GM21367 (cell line): ENCODE measurements at regions not wholly inside any gene's neighbourhood (a gene's known extent, or its start where the extent isn't known, plus 50 kb on each side); places are given as distances from the start of the nearest gene placed in this dataset.
"Not testable (repeated sequence)": the region's sequence is repeated elsewhere in the genome, so short reads cannot be mapped to it uniquely, and the experiment has no call there.

Experiments
- ATAC-seq: cut with Tn5 transposase; IDR thresholded peaks from one replicate; pipeline ENCODE4 v1.9.1; 2021; ENCODE audit not compliant: unreplicated experiment

GRCh38 chrX:13223868-13224567 is 95.8 kb downstream of the ATXN3L start:
- ATAC-seq: no peak

DNA sequence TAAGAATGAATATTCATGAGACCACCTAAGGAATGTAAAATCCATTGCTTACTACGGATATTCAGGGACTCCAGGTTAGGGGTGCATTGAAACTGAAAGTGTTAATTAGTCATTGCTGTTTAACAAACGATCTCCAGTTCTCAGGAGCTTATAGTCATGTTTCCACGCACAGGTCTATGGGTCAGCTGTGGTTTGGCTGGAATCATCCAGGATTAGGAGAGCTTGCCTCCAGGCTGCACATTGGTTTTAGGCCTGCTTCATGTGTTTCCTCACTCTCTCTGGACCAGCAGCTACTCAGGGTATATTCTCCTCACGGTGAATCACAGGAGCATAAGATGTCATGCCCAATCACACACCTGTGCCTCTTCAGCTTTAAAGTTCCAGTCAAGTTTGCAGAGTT is 98.9 kb downstream of the ATXN3L start:
- ATAC-seq: no peak

- ATAC-seq: no peak
Measured at GRCh38 chrX:13219991-13220764, 99.7 kb downstream of the ATXN3L start.

DNA sequence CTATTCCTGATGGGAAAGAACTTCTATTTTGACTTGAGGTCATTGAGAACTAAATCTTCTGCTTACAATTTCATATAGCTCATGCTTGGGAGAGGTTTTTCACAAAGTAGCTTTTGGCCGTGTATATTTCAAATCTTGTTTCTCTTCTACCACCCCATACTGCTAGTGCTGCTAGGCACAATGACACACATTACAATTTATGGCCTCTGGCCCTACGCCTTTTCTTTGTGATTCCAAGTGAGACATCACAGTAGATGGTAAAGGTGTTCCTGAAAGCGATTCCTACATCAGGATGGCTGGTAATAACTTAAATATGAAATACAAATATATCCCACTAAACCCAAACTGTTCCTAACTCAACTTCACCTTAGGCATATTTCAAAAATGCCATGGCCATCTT is 101.1 kb downstream of the ATXN3L start:
- ATAC-seq: no peak

DNA sequence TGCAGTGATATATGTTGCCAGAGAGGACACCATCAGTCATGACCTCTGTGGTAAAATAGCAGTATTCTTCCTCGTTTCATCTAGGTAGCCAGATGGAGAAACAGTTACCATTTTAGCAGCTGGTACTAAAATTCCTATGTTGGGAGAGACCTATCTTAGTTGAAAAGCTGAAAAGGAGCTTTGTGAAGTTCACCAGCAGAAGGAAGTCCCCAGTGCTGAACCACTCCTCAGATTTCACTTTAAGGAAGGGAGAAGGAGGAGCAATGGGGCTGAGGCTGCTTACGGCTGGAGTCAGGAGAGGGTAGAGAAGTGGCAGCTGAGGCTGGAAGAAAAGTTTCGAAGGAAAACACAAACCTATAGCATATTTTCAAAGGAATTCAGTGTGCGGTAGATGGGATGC is 103.7 kb downstream of the ATXN3L start:
- no peak for ATAC-seq

GRCh38 chrX:13215729-13216128 is 104.1 kb downstream of the ATXN3L start:
- no peak for ATAC-seq

DNA sequence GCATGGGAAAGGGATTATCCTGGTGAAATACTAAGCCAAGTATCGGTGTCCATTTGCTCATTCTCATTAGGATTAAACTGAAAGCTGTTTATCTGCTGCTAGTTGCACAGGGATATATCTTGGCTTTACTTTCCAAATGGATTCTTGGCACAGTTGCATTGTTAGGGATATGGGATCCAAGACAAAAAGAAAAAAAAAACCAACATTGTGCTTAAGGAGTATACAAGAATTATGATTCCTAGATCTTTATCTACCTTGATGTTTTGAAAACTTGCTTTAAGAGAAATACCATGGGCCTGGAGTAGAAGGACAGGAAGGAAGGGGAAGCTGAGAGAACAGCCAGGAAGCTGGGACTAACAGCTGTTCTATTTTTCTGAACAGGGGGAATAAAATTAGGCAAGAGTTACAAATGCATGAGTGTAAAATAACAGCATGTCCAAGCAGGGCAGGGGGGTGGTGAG is 107.6 kb downstream of the ATXN3L start:
- no peak for ATAC-seq

GRCh38 chrX:13210142-13210541 is 109.7 kb downstream of the ATXN3L start:
- not testable (repeated sequence) for ATAC-seq

DNA sequence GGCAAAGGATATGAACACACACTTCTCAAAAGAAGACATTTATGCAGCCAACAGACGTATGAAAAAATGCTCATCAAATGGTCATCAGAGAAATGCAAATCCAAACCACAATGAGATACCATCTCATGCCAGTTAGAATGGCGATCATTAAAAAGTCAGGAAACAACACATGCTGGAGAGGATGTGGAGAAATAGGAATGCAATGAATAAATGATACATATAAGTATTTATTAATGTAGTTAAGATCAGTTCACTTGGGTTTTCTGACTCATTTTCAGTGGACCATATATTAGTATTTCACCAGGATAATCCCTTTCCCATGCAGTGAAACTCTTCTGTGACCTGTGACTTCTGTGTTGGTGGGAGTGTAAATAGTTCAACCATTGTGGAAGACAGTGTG is 110.1 kb downstream of the ATXN3L start:
- not testable (repeated sequence) for ATAC-seq

DNA sequence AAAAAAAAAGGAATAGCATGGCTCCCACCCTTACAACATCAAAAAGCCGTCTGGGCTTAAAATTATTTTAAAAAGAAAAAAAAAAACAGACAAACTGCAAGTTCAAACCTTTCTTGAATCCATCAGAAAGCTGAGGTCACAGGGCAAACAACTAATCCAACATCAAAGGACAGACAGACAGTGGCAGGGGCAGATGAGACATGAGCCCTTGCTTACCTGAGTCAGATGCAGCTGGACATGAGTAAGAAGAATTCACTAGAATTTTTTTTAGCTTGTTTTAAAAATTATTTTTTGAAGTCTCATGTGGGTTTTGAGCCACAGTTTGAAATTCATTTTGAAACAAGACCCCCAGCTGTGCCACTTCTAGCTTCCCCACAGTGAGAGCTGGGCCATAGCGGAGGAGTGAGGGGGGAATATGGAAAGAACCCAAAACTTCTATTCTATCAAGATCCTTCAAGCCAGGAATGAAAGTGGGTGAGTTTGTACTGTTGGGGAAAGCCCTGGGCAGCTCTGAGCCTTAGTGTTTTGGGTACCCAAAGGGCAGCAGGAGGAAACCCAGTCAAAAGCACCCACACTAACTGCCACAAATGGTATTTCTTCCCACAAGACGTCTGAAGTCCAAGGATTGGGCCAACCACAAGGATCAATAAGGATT is 111.4 kb downstream of the ATXN3L start:
- no peak for ATAC-seq

DNA sequence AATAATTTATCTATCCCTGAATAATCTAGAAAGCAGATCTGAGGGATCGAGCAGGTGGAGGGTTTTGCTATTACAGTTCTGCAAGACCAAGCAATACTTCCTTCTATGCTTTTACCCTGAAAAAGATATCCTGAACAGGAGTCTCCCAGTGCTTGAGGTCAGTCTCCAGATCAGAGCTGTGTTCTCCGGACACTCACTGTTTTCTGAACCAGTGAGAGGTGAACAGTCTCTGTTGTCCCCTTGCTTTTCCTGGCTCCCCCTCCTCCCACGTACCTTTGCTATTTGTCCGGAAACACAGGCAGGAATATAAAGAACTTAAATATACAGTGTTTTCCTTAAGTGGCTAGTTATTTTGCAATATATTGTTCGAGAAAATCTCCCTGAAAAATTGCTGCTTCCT is 116.6 kb downstream of the ATXN3L start:
- ATAC-seq: no peak

DNA sequence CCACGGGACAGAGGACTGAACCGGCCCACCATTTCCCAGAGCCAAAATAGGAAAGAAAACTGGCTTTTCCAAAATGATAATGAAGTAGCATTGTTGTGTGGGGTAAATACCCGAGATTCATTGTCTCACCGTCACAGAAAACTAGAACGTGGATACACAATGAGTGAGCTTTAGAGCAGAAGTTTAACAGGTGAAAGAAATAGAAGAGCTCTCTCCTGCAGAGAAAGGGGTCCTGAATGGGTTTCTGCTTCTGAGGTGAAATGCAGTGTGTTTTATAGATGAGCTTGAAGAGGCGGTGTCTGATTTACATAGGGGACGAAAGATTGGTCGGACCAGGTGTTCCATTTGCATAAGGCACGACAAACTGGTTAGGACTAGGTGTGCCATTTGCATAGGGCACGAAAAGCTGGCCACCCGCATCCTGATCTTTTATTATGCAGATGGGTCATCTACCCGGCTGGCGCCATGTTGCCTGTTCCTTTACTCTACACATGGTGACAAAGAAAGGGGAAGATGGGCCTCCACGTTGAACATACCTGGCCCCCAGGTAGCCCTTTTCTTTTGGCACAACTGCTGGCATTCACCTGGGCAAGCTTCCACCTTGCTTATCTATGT is 118.1 kb downstream of the ATXN3L start:
- no peak for ATAC-seq

DNA sequence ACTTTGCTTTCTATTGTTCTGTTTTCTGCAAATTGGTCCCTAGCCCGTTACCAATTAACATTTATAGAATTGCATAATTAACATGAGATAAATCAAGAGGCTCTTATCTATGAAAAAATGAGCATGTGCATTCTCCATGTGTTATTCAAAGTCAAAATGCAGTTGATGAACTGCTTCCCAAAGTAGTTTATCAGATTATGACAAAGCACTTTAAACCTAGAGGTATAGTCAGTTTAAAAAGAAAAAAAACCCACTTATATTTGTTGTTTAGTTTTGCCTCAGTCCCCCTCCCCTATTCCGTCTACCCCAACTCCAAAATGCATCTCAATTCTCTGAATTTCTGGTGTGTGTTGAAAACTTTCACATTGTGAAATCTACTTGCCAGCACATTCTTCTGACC is 119.5 kb downstream of the ATXN3L start:
- ATAC-seq: no peak

GRCh38 chrX:13198762-13199064 is 121.1 kb downstream of the ATXN3L start:
- ATAC-seq: no peak

- no peak for ATAC-seq
Measured at GRCh38 chrX:13198056-13198761, 121.6 kb downstream of the ATXN3L start.

- no peak for ATAC-seq
Measured at GRCh38 chrX:13196782-13197181, 123.1 kb downstream of the ATXN3L start.

DNA sequence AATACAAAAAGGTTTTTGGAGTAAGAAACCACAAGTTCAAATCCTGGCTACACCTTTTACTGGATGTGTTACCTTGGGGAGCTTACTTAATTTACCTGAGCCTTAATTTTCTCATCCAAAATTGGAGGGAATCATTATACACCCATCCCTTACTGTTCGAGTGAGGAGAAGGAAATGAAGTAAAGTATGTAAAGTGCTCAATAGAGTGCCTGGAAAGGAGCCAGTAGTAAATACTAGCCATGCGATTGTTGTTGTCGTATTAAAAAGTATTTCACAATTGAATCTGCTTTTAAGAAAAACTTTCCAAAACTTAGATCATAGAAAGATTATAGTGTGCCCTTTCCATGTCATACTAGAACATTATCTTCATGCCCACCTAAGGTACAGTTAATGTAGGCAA is 124.5 kb downstream of the ATXN3L start:
- ATAC-seq: no peak

GRCh38 chrX:13194291-13195103 is 125.4 kb downstream of the ATXN3L start:
- no peak for ATAC-seq

- ATAC-seq: no peak
Measured at GRCh38 chrX:13190051-13190450, 129.8 kb downstream of the ATXN3L start.

GRCh38 chrX:13189380-13189779 is 130.5 kb downstream of the ATXN3L start:
- no peak for ATAC-seq
